ENCODE measurements at regions not wholly inside any gene's neighbourhood (a gene's known extent, or its start where the extent isn't known, plus 50 kb on each side); places are given as distances from the start of the nearest gene placed in this dataset.

GRCh38 chr6:4687989-4688947, 87.9 kb upstream of the CDYL start:
- no peak overlapping the region for H3K27ac ChIP-seq
- peak; percentile 62 for ATAC-seq
- H3K36me3 ChIP-seq, result no peaks in the 10 kb centered on the region
- no peak for TF ChIP-seq EP300 (IDR thresholded peaks at IDR 0.05)
- TF ChIP-seq CTCF (IDR thresholded peaks at IDR 0.05), result no peak
- TF ChIP-seq POLR2A (IDR thresholded peaks at IDR 0.05), result no peak
- no peak for TF ChIP-seq POLR2AphosphoS5 (IDR thresholded peaks at IDR 0.05)
- H3K4me1 ChIP-seq, result no peaks in the 10 kb centered on the region
- no peaks in the 10 kb centered on the region for H3K27me3 ChIP-seq
- no peak overlapping the region for H3K4me3 ChIP-seq
- 61 to 66% methylated on average over 14 of the region's 14 CpGs for WGBS, 2 donors (ENCODE audit: low coverage in 1 of 2)
- H3K9me3 ChIP-seq, result peaks cover 0 to 5% (median 0%) of the 10 kb centered on the region in 3 donors

- peaks cover 0 to 5% (median 0%) of the 10 kb centered on the region in 3 donors for H3K9me3 ChIP-seq
- no peaks in the 10 kb centered on the region for H3K36me3 ChIP-seq
- TF ChIP-seq CTCF (IDR thresholded peaks at IDR 0.05), result no peak
- TF ChIP-seq POLR2AphosphoS5 (IDR thresholded peaks at IDR 0.05), result no peak
- TF ChIP-seq POLR2A (IDR thresholded peaks at IDR 0.05), result no peak
- TF ChIP-seq EP300 (IDR thresholded peaks at IDR 0.05), result no peak
- no peaks in the 10 kb centered on the region for H3K27me3 ChIP-seq
- H3K27ac ChIP-seq, result no peak overlapping the region
- no peak overlapping the region for H3K4me3 ChIP-seq
- no peaks in the 10 kb centered on the region for H3K4me1 ChIP-seq
- no peak for ATAC-seq
Observed at GRCh38 chr6:4687656-4687988, 88.6 kb upstream of the CDYL start.

GRCh38 chr6:4682431-4683097, 93.6 kb upstream of the CDYL start:
- WGBS, 2 donors (ENCODE audit: low coverage in 1 of 2), result 78 to 83% methylated on average over 6 to 10 of the region's 10 CpGs
- no peaks in the 10 kb centered on the region for H3K9me3 ChIP-seq
- no peak overlapping the region for H3K4me3 ChIP-seq
- no peak overlapping the region for H3K27ac ChIP-seq
- no peaks in the 10 kb centered on the region for H3K36me3 ChIP-seq
- no peaks in the 10 kb centered on the region for H3K27me3 ChIP-seq
- no peaks in the 10 kb centered on the region for H3K4me1 ChIP-seq
- ATAC-seq, result no peak
- TF ChIP-seq CTCF (IDR thresholded peaks at IDR 0.05) (no peak), POLR2AphosphoS5 (IDR thresholded peaks at IDR 0.05) (no peak), EP300 (IDR thresholded peaks at IDR 0.05) (no peak), POLR2A (IDR thresholded peaks at IDR 0.05) (no peak)

- TF ChIP-seq POLR2AphosphoS5 (IDR thresholded peaks at IDR 0.05) (no peak), EP300 (IDR thresholded peaks at IDR 0.05) (no peak), POLR2A (IDR thresholded peaks at IDR 0.05) (no peak), CTCF (IDR thresholded peaks at IDR 0.05) (no peak)
- Histone ChIP-seq H3K27ac (no peak overlapping the region), H3K4me3 (no peak overlapping the region), H3K27me3 (no peaks in the 10 kb centered on the region), H3K9me3 (no peaks in the 10 kb centered on the region), H3K36me3 (no peaks in the 10 kb centered on the region), H3K4me1 (no peaks in the 10 kb centered on the region)
- ATAC-seq, result no peak
- 71 to 75% methylated on average over 3 to 4 of the region's 7 CpGs for WGBS, 2 donors (ENCODE audit: low coverage in 1 of 2)
Observed at GRCh38 chr6:4678506-4679300, 97.5 kb upstream of the CDYL start.

Data from gastroesophageal sphincter (tissue), 4 donors.